ENCODE measurements at regions not wholly inside any gene's neighbourhood (a gene's known extent, or its start where the extent isn't known, plus 50 kb on each side); places are given as distances from the start of the nearest gene placed in this dataset.

- DNase-seq (ENCODE audit: low spot score): no peak
- H3K4me1 Mint-ChIP-seq (ENCODE audit: low read depth): no peaks in the 10 kb centered on the region
- peaks cover 4% of the 10 kb centered on the region for H3K27me3 Mint-ChIP-seq (ENCODE audit: low read depth)
- H3K36me3 Mint-ChIP-seq (ENCODE audit: low read depth): no peaks in the 10 kb centered on the region
- H3K9me3 Mint-ChIP-seq (ENCODE audit: low read depth): no peaks in the 10 kb centered on the region
- TF ChIP-seq, protein P1, sequence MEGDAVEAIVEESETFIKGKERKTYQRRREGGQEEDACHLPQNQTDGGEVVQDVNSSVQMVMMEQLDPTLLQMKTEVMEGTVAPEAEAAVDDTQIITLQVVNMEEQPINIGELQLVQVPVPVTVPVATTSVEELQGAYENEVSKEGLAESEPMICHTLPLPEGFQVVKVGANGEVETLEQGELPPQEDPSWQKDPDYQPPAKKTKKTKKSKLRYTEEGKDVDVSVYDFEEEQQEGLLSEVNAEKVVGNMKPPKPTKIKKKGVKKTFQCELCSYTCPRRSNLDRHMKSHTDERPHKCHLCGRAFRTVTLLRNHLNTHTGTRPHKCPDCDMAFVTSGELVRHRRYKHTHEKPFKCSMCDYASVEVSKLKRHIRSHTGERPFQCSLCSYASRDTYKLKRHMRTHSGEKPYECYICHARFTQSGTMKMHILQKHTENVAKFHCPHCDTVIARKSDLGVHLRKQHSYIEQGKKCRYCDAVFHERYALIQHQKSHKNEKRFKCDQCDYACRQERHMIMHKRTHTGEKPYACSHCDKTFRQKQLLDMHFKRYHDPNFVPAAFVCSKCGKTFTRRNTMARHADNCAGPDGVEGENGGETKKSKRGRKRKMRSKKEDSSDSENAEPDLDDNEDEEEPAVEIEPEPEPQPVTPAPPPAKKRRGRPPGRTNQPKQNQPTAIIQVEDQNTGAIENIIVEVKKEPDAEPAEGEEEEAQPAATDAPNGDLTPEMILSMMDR (IDR thresholded peaks at IDR 0.05): no peak
- no peak overlapping the region for H3K27ac Mint-ChIP-seq (ENCODE audit: unreplicated experiment)
- H3K4me3 Mint-ChIP-seq (ENCODE audit: unreplicated experiment): no peak overlapping the region
Measured at GRCh38 chr13:86299128-86299527, 499.9 kb upstream of the SLITRK6 start.

DNA sequence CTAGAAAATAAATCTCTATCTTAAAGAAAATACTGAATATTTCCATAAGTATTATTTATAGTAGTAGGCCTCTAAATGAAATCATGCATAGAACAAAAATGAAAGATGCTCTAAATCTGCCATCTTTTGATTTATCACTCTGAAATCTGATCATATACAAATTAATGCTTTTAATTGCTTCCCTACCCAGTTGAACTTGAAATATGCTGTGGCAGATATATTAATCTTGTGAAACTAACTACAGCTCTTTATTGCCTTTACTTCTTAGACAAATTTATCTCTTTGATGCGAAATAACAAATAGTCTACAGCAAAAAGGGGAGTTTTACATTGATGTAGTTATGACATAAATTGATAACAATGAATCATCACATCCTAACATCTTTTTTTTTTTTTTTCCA lies 510.7 kb upstream of the SLITRK6 start:
- no peak overlapping the region for H3K27ac Mint-ChIP-seq (ENCODE audit: unreplicated experiment)
- no peaks in the 10 kb centered on the region for H3K9me3 Mint-ChIP-seq (ENCODE audit: low read depth)
- TF ChIP-seq, protein P1 (IDR thresholded peaks at IDR 0.05): no peak
- DNase-seq (ENCODE audit: low spot score): no peak
- H3K27me3 Mint-ChIP-seq (ENCODE audit: low read depth): no peaks in the 10 kb centered on the region
- no peak overlapping the region for H3K4me3 Mint-ChIP-seq (ENCODE audit: unreplicated experiment)
- H3K36me3 Mint-ChIP-seq (ENCODE audit: low read depth): no peaks in the 10 kb centered on the region
- no peaks in the 10 kb centered on the region for H3K4me1 Mint-ChIP-seq (ENCODE audit: low read depth)

- Mint-ChIP-seq H3K27ac (ENCODE audit: unreplicated experiment) (no peak overlapping the region), H3K4me3 (ENCODE audit: unreplicated experiment) (no peak overlapping the region), H3K36me3 (ENCODE audit: low read depth) (no peaks in the 10 kb centered on the region), H3K9me3 (ENCODE audit: low read depth) (no peaks in the 10 kb centered on the region), H3K27me3 (ENCODE audit: low read depth) (no peaks in the 10 kb centered on the region), H3K4me1 (ENCODE audit: low read depth) (no peaks in the 10 kb centered on the region)
- TF ChIP-seq, protein P1 (IDR thresholded peaks at IDR 0.05): no peak
- no peak for DNase-seq (ENCODE audit: low spot score)
Measured at GRCh38 chr13:86313421-86313820, 514.2 kb upstream of the SLITRK6 start.

- Mint-ChIP-seq H3K4me1 (ENCODE audit: low read depth) (no peaks in the 10 kb centered on the region), H3K9me3 (ENCODE audit: low read depth) (no peaks in the 10 kb centered on the region), H3K4me3 (ENCODE audit: unreplicated experiment) (no peak overlapping the region), H3K36me3 (ENCODE audit: low read depth) (peaks cover 2% of the 10 kb centered on the region), H3K27me3 (ENCODE audit: low read depth) (no peaks in the 10 kb centered on the region), H3K27ac (ENCODE audit: unreplicated experiment) (no peak overlapping the region)
- TF ChIP-seq, protein P1 (IDR thresholded peaks at IDR 0.05): no peak
- DNase-seq (ENCODE audit: low spot score): no peak
Measured at GRCh38 chr13:86318450-86318849, 519.2 kb upstream of the SLITRK6 start.

DNA sequence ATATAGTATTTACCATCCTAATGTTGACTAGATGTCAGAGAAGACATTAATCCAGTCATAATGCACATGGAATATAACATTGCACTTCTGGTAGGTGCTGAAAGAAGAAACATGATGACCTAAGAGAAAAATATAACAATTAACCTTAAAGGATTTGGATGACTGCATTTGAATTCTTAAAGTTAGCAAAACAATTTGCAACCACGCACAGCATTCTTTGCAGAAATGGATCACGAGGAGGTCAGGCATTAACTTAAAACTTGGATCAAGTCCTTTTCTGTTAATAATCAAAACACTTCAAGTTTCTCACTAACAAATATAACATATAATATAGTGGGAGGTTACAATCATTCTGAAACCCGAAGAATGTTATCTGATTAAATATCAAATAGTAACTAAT lies 525.0 kb upstream of the SLITRK6 start:
- TF ChIP-seq, protein P1 (IDR thresholded peaks at IDR 0.05): no peak
- DNase-seq (ENCODE audit: low spot score): no peak
- H3K27me3 Mint-ChIP-seq (ENCODE audit: low read depth): no peaks in the 10 kb centered on the region
- H3K4me1 Mint-ChIP-seq (ENCODE audit: low read depth): no peaks in the 10 kb centered on the region
- H3K27ac Mint-ChIP-seq (ENCODE audit: unreplicated experiment): no peak overlapping the region
- peaks cover 9% of the 10 kb centered on the region for H3K9me3 Mint-ChIP-seq (ENCODE audit: low read depth)
- no peak overlapping the region for H3K4me3 Mint-ChIP-seq (ENCODE audit: unreplicated experiment)
- H3K36me3 Mint-ChIP-seq (ENCODE audit: low read depth): peaks cover 2% of the 10 kb centered on the region

Data from chondrocyte (in vitro differentiated cells).